ENCODE measurements at regions not wholly inside any gene's neighbourhood (a gene's known extent, or its start where the extent isn't known, plus 50 kb on each side); places are given as distances from the start of the nearest gene placed in this dataset.

DNA sequence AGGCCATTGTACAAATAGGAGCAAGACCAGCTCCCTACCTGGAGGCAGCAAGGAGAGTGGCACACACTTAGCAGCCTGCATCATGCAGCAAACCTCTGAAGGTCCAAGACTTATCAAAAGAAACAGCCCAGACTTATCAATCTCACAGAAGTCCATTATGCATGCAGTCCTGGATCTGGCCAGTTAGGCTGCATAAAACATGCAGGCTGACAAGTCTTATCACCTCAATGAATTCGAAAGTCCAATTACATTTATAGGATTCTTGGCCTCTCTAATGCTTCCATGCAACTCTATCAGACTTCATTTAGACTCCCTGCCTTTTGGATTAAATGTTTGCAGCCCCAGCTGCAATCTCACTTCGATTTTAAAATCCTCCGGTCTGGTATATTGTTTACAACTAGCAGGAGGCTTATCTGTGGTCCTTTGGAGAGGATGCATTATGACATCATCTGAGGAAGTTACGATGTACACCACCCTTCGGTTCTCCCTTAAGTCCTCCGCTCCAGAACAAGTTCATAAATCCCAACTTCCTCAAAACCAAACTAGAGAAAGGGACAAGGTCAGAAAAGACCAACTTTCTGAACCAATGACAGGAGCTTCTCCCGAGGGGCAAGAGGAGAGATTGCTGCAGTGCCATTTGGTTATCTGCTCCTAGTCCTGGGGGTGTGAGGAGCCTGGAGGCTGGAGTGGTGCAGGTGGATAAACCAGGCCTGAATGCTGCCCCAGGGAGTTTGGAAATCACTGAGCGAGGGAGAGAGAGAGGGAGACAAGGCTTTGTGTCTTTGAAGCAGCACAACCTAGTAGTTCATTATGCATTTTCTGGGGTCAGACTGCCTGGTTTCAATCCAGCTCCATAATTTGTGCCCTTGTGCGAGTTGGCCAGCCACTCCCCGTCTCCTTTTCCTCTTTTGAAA lies 313.9 kb downstream of the TLE1 start:
- no peaks in the 10 kb centered on the region for H3K27me3 ChIP-seq
- TF ChIP-seq POLR2A (IDR thresholded peaks at IDR 0.05) (no peak), EP300 (IDR thresholded peaks at IDR 0.05) (no peak), POLR2AphosphoS5 (IDR thresholded peaks at IDR 0.05) (no peak)
- TF ChIP-seq, protein P1, sequence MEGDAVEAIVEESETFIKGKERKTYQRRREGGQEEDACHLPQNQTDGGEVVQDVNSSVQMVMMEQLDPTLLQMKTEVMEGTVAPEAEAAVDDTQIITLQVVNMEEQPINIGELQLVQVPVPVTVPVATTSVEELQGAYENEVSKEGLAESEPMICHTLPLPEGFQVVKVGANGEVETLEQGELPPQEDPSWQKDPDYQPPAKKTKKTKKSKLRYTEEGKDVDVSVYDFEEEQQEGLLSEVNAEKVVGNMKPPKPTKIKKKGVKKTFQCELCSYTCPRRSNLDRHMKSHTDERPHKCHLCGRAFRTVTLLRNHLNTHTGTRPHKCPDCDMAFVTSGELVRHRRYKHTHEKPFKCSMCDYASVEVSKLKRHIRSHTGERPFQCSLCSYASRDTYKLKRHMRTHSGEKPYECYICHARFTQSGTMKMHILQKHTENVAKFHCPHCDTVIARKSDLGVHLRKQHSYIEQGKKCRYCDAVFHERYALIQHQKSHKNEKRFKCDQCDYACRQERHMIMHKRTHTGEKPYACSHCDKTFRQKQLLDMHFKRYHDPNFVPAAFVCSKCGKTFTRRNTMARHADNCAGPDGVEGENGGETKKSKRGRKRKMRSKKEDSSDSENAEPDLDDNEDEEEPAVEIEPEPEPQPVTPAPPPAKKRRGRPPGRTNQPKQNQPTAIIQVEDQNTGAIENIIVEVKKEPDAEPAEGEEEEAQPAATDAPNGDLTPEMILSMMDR (IDR thresholded peaks at IDR 0.05), result no peak
- peak in 1 of 2 donors; percentile 56 for ATAC-seq (ENCODE audit: low FRiP score in 2 of 2)
- no peak for DNase-seq
- H3K4me3 ChIP-seq, result no peak overlapping the region
- no peak overlapping the region for H3K27ac ChIP-seq
- H3K4me1 ChIP-seq, result peaks cover 0 to 8% (median 0%) of the 10 kb centered on the region in 4 donors
- H3K36me3 ChIP-seq, result no peaks in the 10 kb centered on the region
- no peaks in the 10 kb centered on the region for H3K9me3 ChIP-seq
- 59 to 63% methylated on average over 10 of the region's 10 CpGs for WGBS, 2 donors

DNA sequence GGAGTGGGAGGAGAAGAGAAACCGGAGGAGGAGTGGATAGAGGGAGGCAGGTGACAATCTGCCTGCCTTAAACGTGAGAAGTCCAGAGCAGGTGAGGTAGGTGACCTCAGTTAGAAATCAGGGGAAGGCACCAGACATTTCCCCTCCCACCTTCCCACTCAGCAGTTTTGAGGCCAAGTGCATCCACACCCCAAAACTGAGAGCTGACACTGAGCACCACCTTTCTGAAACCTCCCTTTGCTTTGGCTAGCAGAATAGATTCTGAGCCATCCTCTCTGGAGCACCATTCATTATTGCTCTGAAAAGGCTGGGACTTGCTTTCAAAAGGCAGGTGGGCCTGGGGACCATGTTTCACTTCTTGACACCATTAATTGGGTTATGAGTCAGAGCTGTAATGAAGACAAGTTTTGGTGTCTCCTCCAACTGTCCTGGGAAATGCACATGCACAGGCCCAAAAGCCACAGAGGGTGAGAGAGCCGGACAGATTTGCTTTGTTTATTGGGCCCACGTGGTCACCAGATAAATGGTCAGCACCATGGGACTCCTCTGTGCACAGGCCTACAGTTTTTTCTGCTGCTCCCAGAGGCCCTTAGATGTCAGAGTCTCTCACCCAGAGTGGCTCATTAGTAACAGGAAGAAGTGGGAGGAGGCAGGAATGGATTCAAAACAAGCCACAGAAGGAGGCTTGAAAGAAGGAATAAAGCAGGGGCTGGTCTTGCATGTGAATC lies 314.7 kb downstream of the TLE1 start:
- WGBS, 2 donors, result 79 to 82% methylated on average over 2 to 4 of the region's 4 CpGs
- Histone ChIP-seq H3K27ac (no peak overlapping the region), H3K4me1 (peaks cover 0 to 8% (median 0%) of the 10 kb centered on the region in 4 donors), H3K4me3 (no peak overlapping the region), H3K36me3 (no peaks in the 10 kb centered on the region), H3K27me3 (no peaks in the 10 kb centered on the region), H3K9me3 (no peaks in the 10 kb centered on the region)
- DNase-seq (no peak), ATAC-seq (ENCODE audit: low FRiP score in 2 of 2) (no peak)
- TF ChIP-seq, protein P1 (IDR thresholded peaks at IDR 0.05), result no peak
- no peak for TF ChIP-seq EP300 (IDR thresholded peaks at IDR 0.05)
- no peak for TF ChIP-seq POLR2A (IDR thresholded peaks at IDR 0.05)
- no peak for TF ChIP-seq POLR2AphosphoS5 (IDR thresholded peaks at IDR 0.05)

DNA sequence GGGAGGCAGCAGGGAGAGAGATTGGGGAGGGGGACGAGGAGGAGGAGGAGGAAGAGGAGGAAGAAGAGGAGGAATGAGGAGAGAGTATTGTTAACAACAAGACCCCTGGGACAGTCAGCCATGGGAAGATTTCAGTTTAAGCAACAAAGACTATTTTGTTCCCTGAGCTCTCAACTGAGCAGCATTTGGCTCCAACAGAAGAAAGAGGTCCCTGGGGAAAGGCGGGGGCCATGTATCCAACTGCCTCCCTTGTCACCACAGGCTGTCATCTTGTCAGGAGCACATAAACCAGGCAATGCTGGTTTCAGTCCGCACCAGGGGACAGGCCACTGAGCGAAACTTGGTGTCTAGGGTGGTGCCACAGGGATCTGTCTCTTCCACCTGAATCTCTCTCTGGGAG lies 316.1 kb downstream of the TLE1 start:
- H3K4me3 ChIP-seq, result no peak overlapping the region
- no peak for ATAC-seq (ENCODE audit: low FRiP score in 2 of 2)
- H3K9me3 ChIP-seq, result no peaks in the 10 kb centered on the region
- DNase-seq, result no peak
- TF ChIP-seq POLR2AphosphoS5 (IDR thresholded peaks at IDR 0.05), result peak in 1 of 2 donors; percentile 7
- no peak for TF ChIP-seq EP300 (IDR thresholded peaks at IDR 0.05)
- 83 to 87% methylated on average over 3 to 4 of the region's 4 CpGs for WGBS, 2 donors
- peaks cover 0 to 8% (median 0%) of the 10 kb centered on the region in 4 donors for H3K4me1 ChIP-seq
- no peak overlapping the region for H3K27ac ChIP-seq
- no peaks in the 10 kb centered on the region for H3K27me3 ChIP-seq
- H3K36me3 ChIP-seq, result no peaks in the 10 kb centered on the region

- no peaks in the 10 kb centered on the region for H3K36me3 ChIP-seq
- no peak overlapping the region for H3K4me3 ChIP-seq
- H3K27ac ChIP-seq, result no peak overlapping the region
- TF ChIP-seq POLR2A (IDR thresholded peaks at IDR 0.05) (no peak), EP300 (IDR thresholded peaks at IDR 0.05) (no peak), POLR2AphosphoS5 (IDR thresholded peaks at IDR 0.05) (no peak)
- TF ChIP-seq, protein P1 (IDR thresholded peaks at IDR 0.05), result no peak
- H3K4me1 ChIP-seq, result peaks cover 0 to 8% (median 0%) of the 10 kb centered on the region in 4 donors
- no peaks in the 10 kb centered on the region for H3K27me3 ChIP-seq
- ATAC-seq (ENCODE audit: low FRiP score in 2 of 2) (peak in 1 of 2 donors; percentile 30), DNase-seq (no peak)
- H3K9me3 ChIP-seq, result no peaks in the 10 kb centered on the region
- WGBS, 2 donors, result 79 to 90% methylated on average over 8 of the region's 8 CpGs
These were observed 316.6 kb downstream of the TLE1 start for GRCh38 chr9:81372628-81373191.

DNA sequence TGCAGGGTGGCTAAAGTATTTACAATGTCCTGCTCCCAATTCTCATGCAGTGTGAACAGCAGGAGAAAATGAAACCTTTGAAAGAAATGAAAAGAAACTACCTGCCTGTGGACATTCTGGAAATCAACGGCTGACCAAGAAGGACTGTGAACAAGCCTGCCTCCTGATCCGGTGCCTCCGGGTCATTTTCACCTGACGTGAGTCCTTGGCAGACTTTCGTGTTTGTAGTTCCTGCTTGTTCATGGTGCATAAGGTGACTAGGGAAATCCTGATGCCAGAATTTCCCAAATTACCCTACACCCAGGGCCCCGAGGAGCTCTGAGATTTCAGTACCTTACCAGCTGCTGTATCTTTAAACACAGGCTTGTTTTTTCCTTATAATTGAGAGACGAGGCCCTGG lies 317.5 kb downstream of the TLE1 start:
- Histone ChIP-seq H3K4me3 (no peak overlapping the region), H3K9me3 (no peaks in the 10 kb centered on the region), H3K4me1 (peaks cover 0 to 8% (median 0%) of the 10 kb centered on the region in 4 donors), H3K27ac (no peak overlapping the region), H3K27me3 (no peaks in the 10 kb centered on the region), H3K36me3 (no peaks in the 10 kb centered on the region)
- no peak for ATAC-seq (ENCODE audit: low FRiP score in 2 of 2)
- no peak for DNase-seq
- TF ChIP-seq EP300 (IDR thresholded peaks at IDR 0.05) (no peak), POLR2A (IDR thresholded peaks at IDR 0.05) (no peak), POLR2AphosphoS5 (IDR thresholded peaks at IDR 0.05) (no peak)
- TF ChIP-seq, protein P1 (IDR thresholded peaks at IDR 0.05), result no peak
- WGBS, 2 donors, result 91% methylated on average over 7 of the region's 7 CpGs

Measured in upper lobe of left lung (tissue), 6 donors.